Activated CD4-positive, alpha-beta T cell treated with anti-CD3 and anti-CD28 coated beads for 48 hours (primary cell): ENCODE measurements at regions not wholly inside any gene's neighbourhood (a gene's known extent, or its start where the extent isn't known, plus 50 kb on each side); places are given as distances from the start of the nearest gene placed in this dataset.

ENCODE experiments used
- DNase-seq: peaks from one replicate; pipeline ENCODE4 v3.0.0-alpha.2; 2020

DNA sequence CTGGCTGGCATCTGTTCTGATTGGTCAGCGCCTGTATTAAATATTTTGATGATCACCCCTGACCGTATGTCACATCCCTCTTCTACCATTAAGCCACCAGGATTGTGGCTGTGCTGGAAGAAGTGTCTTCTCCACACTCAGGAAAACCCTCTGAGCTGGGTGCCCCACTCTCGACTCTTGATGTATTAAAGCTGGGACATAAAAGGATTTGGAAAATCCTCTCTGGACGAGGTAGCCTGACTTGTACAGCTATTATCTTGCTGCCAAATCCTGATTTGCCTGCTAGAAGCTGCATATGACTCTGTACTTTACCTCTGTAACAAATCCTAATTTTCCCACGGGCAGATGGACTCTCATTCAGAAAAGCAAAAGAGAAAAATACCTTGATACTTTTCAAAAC lies 161.0 kb downstream of the SLC28A3 start:
- no peak for DNase-seq

DNA sequence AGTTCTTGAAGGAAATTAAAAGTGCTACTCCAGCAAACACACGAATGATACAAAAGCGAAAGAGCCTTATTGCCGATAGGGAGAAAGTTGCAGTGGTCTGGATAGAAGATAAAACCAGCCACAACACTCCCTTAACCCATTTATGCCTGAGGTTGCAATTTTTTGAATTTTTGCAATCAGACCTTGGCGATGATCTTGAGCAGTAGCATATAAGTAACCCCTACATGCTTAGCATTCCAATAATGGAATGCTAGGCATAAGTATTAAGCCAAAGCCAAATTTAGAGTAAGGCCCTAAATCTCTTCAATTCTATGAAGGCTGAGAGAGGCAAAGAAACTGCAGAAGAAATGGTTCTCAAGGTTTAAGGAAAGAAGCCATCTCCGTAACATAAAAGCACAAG lies 153.5 kb downstream of the SLC28A3 start:
- DNase-seq, result no peak

DNA sequence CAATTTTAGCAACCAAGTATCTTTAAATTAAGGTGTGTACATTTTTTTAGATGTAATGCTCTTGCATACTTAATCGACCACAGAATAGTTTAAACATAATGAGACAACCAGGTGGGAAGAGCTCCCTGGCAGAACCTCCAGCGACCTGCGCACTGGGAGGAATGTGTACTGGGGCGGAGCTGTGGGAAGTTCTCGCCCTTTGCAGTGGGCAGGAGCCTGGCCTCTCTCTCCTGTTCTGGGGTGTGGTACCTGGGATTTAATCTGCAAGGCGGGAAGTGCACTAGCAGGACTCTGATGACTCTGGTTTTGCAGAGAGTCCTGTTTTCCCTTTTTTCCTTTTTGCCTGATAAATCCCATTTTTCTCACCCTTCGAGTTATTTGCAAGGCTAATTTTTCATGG lies 150.7 kb downstream of the SLC28A3 start:
- no peak for DNase-seq

DNA sequence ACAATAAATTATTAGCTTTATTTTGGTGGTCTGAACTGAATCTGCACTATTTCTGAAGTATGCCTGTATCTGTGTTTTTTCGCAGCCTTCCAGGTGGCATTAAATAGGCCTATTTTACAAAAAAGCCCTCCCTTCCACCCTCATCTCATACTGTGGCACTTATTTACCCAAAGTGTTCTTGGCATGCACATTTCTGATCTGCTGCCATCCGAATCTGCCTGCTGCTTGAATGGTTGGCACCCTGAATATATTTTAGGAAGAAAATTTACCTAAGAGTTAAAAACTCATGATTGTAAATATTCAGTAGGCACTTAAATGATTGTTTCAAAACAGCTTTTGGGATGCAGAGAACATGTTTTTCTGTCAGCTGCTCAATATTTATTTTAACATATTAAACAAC lies 150.1 kb downstream of the SLC28A3 start:
- no peak for DNase-seq

DNA sequence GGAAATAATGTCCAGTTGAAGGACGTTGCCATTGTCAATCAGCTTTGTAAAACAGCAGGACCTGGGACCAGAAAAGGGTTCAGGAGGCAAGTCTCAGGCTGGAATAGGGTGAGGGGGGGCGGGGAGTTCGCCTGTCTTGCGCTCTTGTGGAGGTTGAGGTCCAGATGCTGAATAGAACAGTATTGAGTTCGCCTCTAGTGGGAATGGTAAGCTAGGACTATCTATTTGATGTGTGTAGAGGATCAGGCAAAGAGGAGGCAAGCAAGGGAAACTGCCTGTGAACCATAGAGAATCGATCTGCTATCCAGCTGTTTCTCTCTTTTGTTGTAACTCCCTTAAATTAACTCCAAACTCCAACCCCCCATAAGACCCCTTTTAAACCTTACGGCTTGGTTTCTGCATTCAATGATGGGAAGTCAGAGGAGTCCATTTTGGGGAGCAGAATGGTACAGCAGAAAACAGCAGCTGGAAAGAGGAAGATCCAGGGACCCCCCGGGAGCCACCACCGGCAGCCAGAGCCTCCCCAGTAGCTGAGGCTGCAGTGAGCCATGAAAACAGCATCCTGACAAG lies 133.7 kb downstream of the SLC28A3 start:
- DNase-seq, result no peak

DNA sequence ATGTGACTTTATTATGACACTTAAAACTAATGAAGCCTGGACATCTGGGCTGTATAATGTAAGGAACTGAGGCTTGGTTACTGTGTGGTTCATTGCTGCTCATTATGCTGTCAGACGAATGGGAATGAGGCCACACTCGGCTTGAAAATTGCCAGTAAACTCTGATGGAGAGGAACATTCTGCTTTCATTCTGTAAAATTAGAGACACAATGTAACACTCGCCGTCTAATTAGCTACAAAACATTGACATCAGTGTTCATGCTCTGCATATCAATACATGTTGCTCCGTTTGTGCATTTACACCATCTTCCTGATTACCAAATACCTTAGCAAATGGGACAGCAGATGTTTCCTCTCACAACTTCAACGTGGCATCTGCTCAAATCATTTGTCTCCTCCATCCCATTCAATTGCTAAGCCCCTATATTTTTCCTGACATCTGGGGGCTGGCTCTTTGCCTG lies 133.0 kb downstream of the SLC28A3 start:
- no peak for DNase-seq

DNA sequence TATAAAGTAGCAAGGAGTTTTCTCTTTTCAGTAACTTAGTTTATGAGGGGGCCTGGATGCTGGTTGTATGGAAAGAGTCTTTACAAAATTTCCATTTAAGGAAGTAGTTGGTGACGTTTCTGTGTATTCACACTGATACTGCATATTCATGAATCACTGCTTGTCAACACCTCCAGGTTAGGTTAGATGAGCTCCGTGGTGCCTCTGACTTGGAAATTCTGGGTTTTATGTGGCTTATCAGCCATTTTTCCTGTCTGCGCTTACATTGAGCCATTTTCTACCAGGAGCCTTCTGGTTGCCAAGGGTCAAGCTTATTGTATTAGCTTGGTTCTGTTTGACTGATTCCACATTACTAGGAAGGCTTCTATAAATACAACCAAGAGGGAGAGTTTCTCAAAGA lies 128.3 kb downstream of the SLC28A3 start:
- no peak for DNase-seq

DNA sequence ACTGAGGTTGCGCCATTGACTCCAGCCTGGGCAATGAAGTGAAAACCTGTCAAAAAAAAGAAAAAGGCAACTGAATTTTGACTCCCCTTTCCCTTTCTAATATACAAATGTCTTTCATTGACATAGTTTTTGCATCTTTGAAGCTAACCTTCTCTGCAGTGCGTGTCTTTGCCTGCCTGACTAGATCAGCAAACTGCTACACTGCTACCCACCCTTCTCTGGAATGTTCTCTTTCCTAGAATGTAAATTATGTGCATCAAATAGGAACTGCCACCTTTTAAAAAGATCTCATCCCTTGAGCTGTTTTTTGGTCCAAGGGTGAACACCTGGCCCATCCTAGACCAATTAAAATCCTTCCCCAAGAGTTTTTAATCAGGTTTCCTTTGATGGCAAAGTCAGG lies 127.6 kb downstream of the SLC28A3 start:
- DNase-seq, result no peak

DNA sequence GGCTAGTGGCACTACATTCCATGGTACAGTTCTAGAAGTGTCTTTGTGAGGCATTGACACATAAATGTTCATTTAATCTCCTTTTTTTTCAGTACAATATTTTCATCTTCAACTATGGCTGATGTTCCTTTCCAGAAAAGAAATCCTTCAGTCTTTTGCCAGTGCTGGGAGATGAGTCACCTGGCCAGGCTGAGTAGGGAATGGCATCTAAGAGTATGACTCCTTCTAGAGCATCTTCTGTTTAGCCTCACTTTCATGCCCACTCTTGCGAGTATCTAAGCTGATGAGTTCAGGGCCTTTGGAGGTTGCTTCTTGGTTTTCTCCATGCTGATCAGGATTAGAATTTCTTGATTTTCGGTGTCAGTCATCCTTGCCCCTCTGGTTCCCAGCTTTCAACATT lies 124.4 kb downstream of the SLC28A3 start:
- DNase-seq, result no peak

DNA sequence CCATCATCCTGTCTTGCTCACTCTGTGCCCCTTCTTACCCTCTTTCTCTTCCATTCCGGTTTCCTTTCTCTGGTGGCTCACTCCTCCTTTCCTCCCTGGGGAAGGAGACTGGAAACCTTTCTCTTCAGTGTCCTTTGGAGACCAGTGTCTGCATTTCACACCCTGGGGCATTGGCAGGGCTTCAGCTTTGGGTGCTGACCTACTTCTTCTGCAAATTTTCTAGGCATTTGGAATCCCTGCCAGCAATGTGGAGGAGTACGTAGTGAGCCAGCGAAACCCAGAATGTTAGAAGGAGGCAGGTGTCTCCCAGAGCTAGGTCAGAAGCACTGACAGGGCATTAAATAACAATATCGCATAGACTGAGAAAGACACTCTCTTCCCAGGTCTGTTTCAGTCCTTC lies 122.2 kb downstream of the SLC28A3 start:
- DNase-seq, result no peak

DNA sequence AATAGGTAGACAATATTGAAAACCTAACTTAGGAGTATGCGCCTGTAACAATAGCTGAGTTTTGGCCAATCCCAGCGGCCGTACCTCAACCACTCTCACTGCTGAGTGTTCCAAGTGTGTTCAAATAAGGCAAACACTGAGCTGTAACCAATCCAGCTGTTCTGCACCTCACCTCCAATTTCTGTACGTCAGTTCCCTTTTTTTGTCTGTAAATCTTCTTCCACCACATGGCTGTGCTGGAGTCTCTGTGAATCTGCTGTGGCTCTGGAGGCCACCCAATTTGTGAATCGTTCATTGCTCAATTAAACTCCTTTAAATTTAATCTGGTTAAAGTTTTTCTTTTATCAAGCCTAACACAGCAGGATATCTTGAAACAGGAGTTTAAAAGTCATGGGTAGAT lies 116.3 kb downstream of the SLC28A3 start:
- no peak for DNase-seq
